H1 (cell line): ENCODE measurements at regions not wholly inside any gene's neighbourhood (a gene's known extent, or its start where the extent isn't known, plus 50 kb on each side); places are given as distances from the start of the nearest gene placed in this dataset.

Source experiments
- CTCF ChIA-PET: fragments of 300-600 bp; sonication (Branson Sonifier 250); formaldehyde crosslinking; loops from one replicate; lab custom pipeline; 2021; ENCODE audit not compliant: partially characterized antibody; lab: Charles Lee
- POLR2A ChIA-PET: fragments of 300-600 bp; sonication (Branson Sonifier 250); formaldehyde crosslinking; loops from one replicate; lab custom pipeline; 2021; ENCODE audit warnings: inconsistent platforms; ENCODE audit not compliant: partially characterized antibody; lab: Charles Lee
- DNase-seq, 2 experiments: peaks; one replicate each; pipeline versions ENCODE4 v3.0.0 to v3.0.0-alpha.2; 2010 to 2022; ENCODE audit warnings: low spot score in 2 of 2, low read depth in 1 of 2, mixed read lengths in 1 of 2
- FAIRE-seq: peaks from 2 replicates; lab custom pipeline; 2011; peaks lifted over from hg19 to GRCh38; lab: Jason Lieb, UNC
- H2AFZ ChIP-seq: 2 replicates; pipeline ENCODE4 v1.8.1; 2012; ENCODE audit warnings: low read length, inconsistent platforms
- H2AK5ac ChIP-seq: 2 replicates; pipeline ENCODE4 v1.6.1; 2013; ENCODE audit warnings: low read depth, low read length
- H2BK120ac ChIP-seq: replicated peaks from 2 replicates; pipeline ENCODE3; 2013; ENCODE audit warnings: low read depth, low read length, inconsistent platforms
- H2BK12ac ChIP-seq: 2 replicates; pipeline ENCODE4 v1.6.1; 2013; ENCODE audit warnings: low read depth, low read length
- H2BK15ac ChIP-seq: 2 replicates; pipeline ENCODE4 v1.6.1; 2013; ENCODE audit warnings: low read length
- H2BK20ac ChIP-seq: 2 replicates; pipeline ENCODE4 v1.6.1; 2013; ENCODE audit warnings: low read length
- H2BK5ac ChIP-seq: 2 replicates; pipeline ENCODE4 v1.6.1; 2013; ENCODE audit warnings: low read depth, low read length
- H3K14ac ChIP-seq: 2 replicates; pipeline ENCODE4 v1.6.1; 2013; ENCODE audit warnings: inconsistent platforms; ENCODE audit not compliant: insufficient read length
- H3K18ac ChIP-seq: 2 replicates; pipeline ENCODE4 v1.6.1; 2013; ENCODE audit warnings: low read length; ENCODE audit errors: extremely low read depth
- H3K23ac ChIP-seq: 2 replicates; pipeline ENCODE4 v1.6.1; 2013; ENCODE audit warnings: inconsistent platforms; ENCODE audit not compliant: insufficient read length
- H3K23me2 ChIP-seq: 2 replicates; pipeline ENCODE4 v1.6.1; 2013; ENCODE audit warnings: low read depth, low read length
- H3K27ac ChIP-seq: 2 replicates; pipeline ENCODE4 v1.6.1; 2011; ENCODE audit warnings: low read depth, low read length, inconsistent platforms
- H3K27me3 ChIP-seq, 4 experiments: replicated peaks in 1 of 4; 1 replicate in 1 of 4; 2 replicates in 3 of 4; pipeline versions ENCODE4 v1.6.1 to v1.8.1; 2011 to 2013; ENCODE audit warnings: low read length in 3 of 4, mild to moderate bottlenecking in 3 of 4, inconsistent platforms in 2 of 4, mixed read lengths in 2 of 4, moderate library complexity in 1 of 4; ENCODE audit not compliant: control insufficient read depth in 3 of 4, insufficient read depth in 3 of 4; ENCODE audit errors: extremely low read depth in 1 of 4
- H3K36me3 ChIP-seq, 4 experiments: 2 replicates each; pipeline versions ENCODE4 v1.6.1 to v1.8.1; 2011 to 2013; ENCODE audit warnings: mild to moderate bottlenecking in 4 of 4, low read length in 3 of 4, moderate library complexity in 2 of 4, control low read depth in 1 of 4, inconsistent platforms in 1 of 4; ENCODE audit not compliant: insufficient read depth in 4 of 4, control insufficient read depth in 2 of 4
- H3K4ac ChIP-seq: replicated peaks from 2 replicates; pipeline ENCODE3; 2013; ENCODE audit warnings: low read length, low read depth, mixed read lengths, inconsistent platforms; ENCODE audit not compliant: insufficient read length
- H3K4me1 ChIP-seq, 4 experiments: replicated peaks in 1 of 4; 1 replicate in 1 of 4; 2 replicates in 3 of 4; pipeline versions ENCODE4 v1.6.1 to v1.8.1; 2011 to 2013; ENCODE audit warnings: low read length in 3 of 4, inconsistent platforms in 2 of 4, mixed read lengths in 1 of 4; ENCODE audit not compliant: insufficient read depth in 4 of 4, control insufficient read depth in 3 of 4
- H3K4me2 ChIP-seq, 2 experiments: 2 replicates each; pipeline versions ENCODE4 v1.6.1 to v1.8.1; 2011 to 2013; ENCODE audit warnings: low read depth in 2 of 2, low read length in 2 of 2, control low read depth in 1 of 2, inconsistent platforms in 1 of 2, mild to moderate bottlenecking in 1 of 2; ENCODE audit not compliant: insufficient read depth in 1 of 2
- H3K4me3 ChIP-seq, 4 experiments: fragments of 200-600, 300-600 bp in 1 of 4; sonication (generic), shearing (Covaris generic), sonication (Bioruptor Twin) in 1 of 4; 2 replicates each; pipeline versions ENCODE4 v1.5.1 to v1.8.1; 2011 to 2016; ENCODE audit warnings: low read length in 4 of 4, low read depth in 3 of 4, control low read depth in 2 of 4, inconsistent platforms in 2 of 4, mild to moderate bottlenecking in 2 of 4, mixed read lengths in 1 of 4, moderate library complexity in 1 of 4; ENCODE audit not compliant: insufficient read depth in 2 of 4; ENCODE audit errors: extremely low read depth in 1 of 4
- H3K56ac ChIP-seq: replicated peaks from 2 replicates; pipeline ENCODE3; 2013; ENCODE audit warnings: low read depth, mild to moderate bottlenecking, mixed read lengths, low read length, inconsistent platforms; ENCODE audit not compliant: insufficient read length
- H3K79me1 ChIP-seq: 2 replicates; pipeline ENCODE4 v1.6.1; 2013; ENCODE audit warnings: low read depth, low read length, control low read depth
- H3K79me2 ChIP-seq, 2 experiments: 2 replicates each; pipeline versions ENCODE4 v1.6.1 to v1.8.1; 2012 to 2013; ENCODE audit warnings: low read length in 2 of 2, mild to moderate bottlenecking in 2 of 2, inconsistent platforms in 1 of 2; ENCODE audit not compliant: insufficient read depth in 2 of 2, control insufficient read depth in 1 of 2
- H3K9ac ChIP-seq, 4 experiments: replicated peaks in 1 of 4; 1 replicate in 1 of 4; 2 replicates in 3 of 4; pipeline versions ENCODE4 v1.6.1 to v1.8.1; 2011 to 2013; ENCODE audit warnings: low read depth in 3 of 4, low read length in 3 of 4, control low read depth in 2 of 4, mild to moderate bottlenecking in 2 of 4, moderate library complexity in 2 of 4, inconsistent platforms in 1 of 4; ENCODE audit errors: extremely low read depth in 1 of 4
- H3K9me3 ChIP-seq, 2 experiments: 2 replicates each; pipeline versions ENCODE4 v1.6.1 to v1.8.1; 2012 to 2013; ENCODE audit warnings: mild to moderate bottlenecking in 2 of 2, moderate library complexity in 2 of 2, control low read depth in 1 of 2, inconsistent platforms in 1 of 2, low read depth in 1 of 2, low read length in 1 of 2, mixed read lengths in 1 of 2; ENCODE audit not compliant: insufficient read depth in 2 of 2
- H4K20me1 ChIP-seq, 2 experiments: replicated peaks in 1 of 2; 2 replicates each; pipeline versions ENCODE3 to v1.8.1; 2011 to 2013; ENCODE audit warnings: inconsistent platforms in 2 of 2, low read length in 2 of 2, mild to moderate bottlenecking in 1 of 2; ENCODE audit not compliant: insufficient read depth in 2 of 2, control insufficient read depth in 1 of 2
- H4K5ac ChIP-seq: 2 replicates; pipeline ENCODE4 v1.6.1; 2013; ENCODE audit warnings: low read length, low read depth, mixed read lengths, inconsistent platforms; ENCODE audit not compliant: insufficient read length
- H4K8ac ChIP-seq: 2 replicates; pipeline ENCODE4 v1.8.0; 2013; ENCODE audit warnings: mild to moderate bottlenecking, moderate library complexity, low read length, inconsistent platforms; ENCODE audit not compliant: insufficient read depth; ENCODE audit errors: extremely low read depth
- H4K91ac ChIP-seq: replicated peaks from 2 replicates; pipeline ENCODE3; 2013; ENCODE audit warnings: low read length, mixed read lengths, inconsistent platforms; ENCODE audit not compliant: insufficient read length
- JUN ChIP-seq: IDR thresholded peaks from 2 replicates; pipeline ENCODE4 v1.6.1; 2011; ENCODE audit warnings: low read depth, mild to moderate bottlenecking, improper control_type of control experiment, low read length
- SIRT6 ChIP-seq: IDR thresholded peaks from one replicate; pipeline ENCODE4 v1.7.1; 2012; ENCODE audit warnings: low read length, inconsistent platforms
- WGBS, 2 experiments: shearing (Covaris generic) in 1 of 2; methylation state at CpG; one replicate each; pipeline versions ENCODE4 v1.1.6 to v1.1.7; 2013 to 2015; ENCODE audit warnings: low lambda C conversion rate in 2 of 2, mixed read lengths in 2 of 2, inconsistent platforms in 1 of 2, low coverage in 1 of 2, missing lambda C conversion rate in 1 of 2; ENCODE audit not compliant: insufficient replicate concordance in 2 of 2, insufficient coverage in 1 of 2, insufficient read length in 1 of 2; ENCODE audit errors: extremely low coverage in 1 of 2, missing lambda C conversion rate in 1 of 2; 5-methylcytosine and 5-hydroxymethylcytosine counted together

- no peak overlapping the region for H2BK20ac ChIP-seq
- H3K23me2 ChIP-seq = no peaks in the 10 kb centered on the region
- H3K4me3 ChIP-seq = no peak overlapping the region
- H3K9me3 ChIP-seq = no peaks in the 10 kb centered on the region
- no peaks in the 10 kb centered on the region for H4K20me1 ChIP-seq
- no peaks in the 10 kb centered on the region for H3K36me3 ChIP-seq
- H3K79me2 ChIP-seq = no peaks in the 10 kb centered on the region
- no peak overlapping the region for H2BK5ac ChIP-seq
- no peak overlapping the region for H3K4me2 ChIP-seq
- FAIRE-seq = no peak
- ChIA-PET CTCF (interaction anchor here (0.7 to 1.4 kb wide), 4 partner anchors 12 to 169 kb away, joined by 3 to 4 read pairs (median 3); no protein-coding TSS in a partner anchor), POLR2A (no interaction called here)
- H3K27ac ChIP-seq = no peak overlapping the region
- H2BK15ac ChIP-seq = no peak overlapping the region
- no peak overlapping the region for H2AFZ ChIP-seq
- no peak overlapping the region for H3K56ac ChIP-seq
- H4K8ac ChIP-seq = 0 out of 2 replicates have a peak overlapping the region, but pooled peaks have one; percentile 4
- H4K5ac ChIP-seq = no peak overlapping the region
- H3K14ac ChIP-seq = no peak overlapping the region
- H3K4me1 ChIP-seq = peaks cover 0 to 3% (median 0%) of the 10 kb centered on the region in 4 experiments; a peak in 1 of 7 replicates
- no peaks in the 10 kb centered on the region; a peak in 1 of 7 replicates for H3K27me3 ChIP-seq
- no peak overlapping the region for H2BK120ac ChIP-seq
- H4K91ac ChIP-seq = no peak overlapping the region
- DNase-seq = no peak
- H3K23ac ChIP-seq = no peak overlapping the region
- no peak overlapping the region for H3K4ac ChIP-seq
- no peak overlapping the region for H3K9ac ChIP-seq
- no peak overlapping the region for H2BK12ac ChIP-seq
- H3K79me1 ChIP-seq = no peaks in the 10 kb centered on the region
- no peak overlapping the region for H2AK5ac ChIP-seq
- WGBS, 2 experiments = 83% methylated on average over 3 of the region's 3 CpGs; no CpG with 5 or more reads in 1 of the 2 experiments
- no peak overlapping the region for H3K18ac ChIP-seq
- TF ChIP-seq SIRT6 (no peak), JUN (no peak)
These were observed 94.1 kb upstream of the PCBD1 start for GRCh38 chr10:70982443-70982842.
